Epithelial cell of esophagus (primary cell): ENCODE measurements at regions not wholly inside any gene's neighbourhood (a gene's known extent, or its start where the extent isn't known, plus 50 kb on each side); places are given as distances from the start of the nearest gene placed in this dataset.

Source experiments
- DNase-seq: peaks from one replicate; pipeline ENCODE4 v3.0.0; 2010; ENCODE audit warnings: low read depth
- H3K4me3 ChIP-seq: 2 replicates; pipeline ENCODE4 v1.5.1; 2011; ENCODE audit warnings: mild to moderate bottlenecking, low read length, control low read depth
- TF ChIP-seq, protein P1 (sequence below): IDR thresholded peaks from 2 replicates; pipeline ENCODE4 v1.5.1; 2011; ENCODE audit warnings: low read depth, mild to moderate bottlenecking, low read length, control low read depth, inconsistent platforms; ENCODE audit not compliant: insufficient read depth; ENCODE audit errors: missing control alignments

DNA sequence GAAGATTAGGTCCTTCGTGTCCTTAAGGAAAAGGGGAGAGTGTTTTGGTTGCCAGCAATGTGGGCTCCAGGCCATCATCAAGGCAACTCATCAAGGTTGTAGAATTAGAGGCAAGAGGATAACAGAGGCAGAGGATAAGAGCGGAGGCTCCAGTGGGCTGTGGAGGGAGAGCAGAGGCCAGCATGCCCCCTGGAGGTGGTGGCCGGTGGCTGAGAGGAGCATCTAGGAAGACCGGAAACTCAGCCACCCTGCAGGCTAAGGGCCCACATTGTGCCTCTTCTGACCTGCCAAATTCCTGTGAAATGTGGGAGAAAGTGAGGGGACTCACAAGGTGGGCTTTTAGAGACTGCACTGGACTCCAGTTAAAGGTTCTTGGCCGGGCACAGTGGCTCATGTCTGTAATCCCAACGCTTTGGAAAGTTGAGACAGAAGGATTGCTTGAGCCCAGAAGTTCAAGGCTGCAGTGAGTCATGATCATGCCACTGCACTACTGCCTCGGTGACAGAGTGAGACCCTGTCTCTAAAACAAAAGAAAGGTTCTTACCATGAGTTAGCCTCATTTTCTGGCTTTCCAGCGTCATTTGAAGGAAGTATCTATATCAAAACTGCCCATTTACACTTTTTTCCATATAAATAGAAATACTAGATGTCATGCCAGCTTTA, 62.7 kb upstream of the ADORA2B start:
- no peak for DNase-seq
- TF ChIP-seq, protein P1, sequence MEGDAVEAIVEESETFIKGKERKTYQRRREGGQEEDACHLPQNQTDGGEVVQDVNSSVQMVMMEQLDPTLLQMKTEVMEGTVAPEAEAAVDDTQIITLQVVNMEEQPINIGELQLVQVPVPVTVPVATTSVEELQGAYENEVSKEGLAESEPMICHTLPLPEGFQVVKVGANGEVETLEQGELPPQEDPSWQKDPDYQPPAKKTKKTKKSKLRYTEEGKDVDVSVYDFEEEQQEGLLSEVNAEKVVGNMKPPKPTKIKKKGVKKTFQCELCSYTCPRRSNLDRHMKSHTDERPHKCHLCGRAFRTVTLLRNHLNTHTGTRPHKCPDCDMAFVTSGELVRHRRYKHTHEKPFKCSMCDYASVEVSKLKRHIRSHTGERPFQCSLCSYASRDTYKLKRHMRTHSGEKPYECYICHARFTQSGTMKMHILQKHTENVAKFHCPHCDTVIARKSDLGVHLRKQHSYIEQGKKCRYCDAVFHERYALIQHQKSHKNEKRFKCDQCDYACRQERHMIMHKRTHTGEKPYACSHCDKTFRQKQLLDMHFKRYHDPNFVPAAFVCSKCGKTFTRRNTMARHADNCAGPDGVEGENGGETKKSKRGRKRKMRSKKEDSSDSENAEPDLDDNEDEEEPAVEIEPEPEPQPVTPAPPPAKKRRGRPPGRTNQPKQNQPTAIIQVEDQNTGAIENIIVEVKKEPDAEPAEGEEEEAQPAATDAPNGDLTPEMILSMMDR, result no peak
- no peak overlapping the region for H3K4me3 ChIP-seq

DNA sequence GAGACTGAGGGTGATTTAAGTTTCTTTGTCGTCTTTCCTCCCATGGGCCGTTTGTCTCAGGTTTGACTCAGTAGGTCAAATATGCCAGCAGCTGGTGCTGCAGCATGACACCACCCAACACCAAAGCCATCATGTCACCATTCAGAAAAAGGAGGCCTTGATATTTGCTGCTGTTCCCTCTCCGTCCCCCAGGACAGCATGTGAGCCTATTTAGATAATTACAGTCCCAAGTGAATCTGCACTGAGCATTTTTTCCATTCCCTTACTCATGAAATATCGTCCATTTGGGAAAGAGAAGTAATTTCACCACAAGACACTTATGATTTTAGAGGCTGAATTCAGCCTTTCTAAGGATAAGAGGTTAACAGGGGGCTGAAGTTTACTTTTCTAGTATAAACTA, 62.2 kb upstream of the ADORA2B start:
- H3K4me3 ChIP-seq, result no peak overlapping the region
- TF ChIP-seq, protein P1, result no peak
- DNase-seq, result no peak

DNA sequence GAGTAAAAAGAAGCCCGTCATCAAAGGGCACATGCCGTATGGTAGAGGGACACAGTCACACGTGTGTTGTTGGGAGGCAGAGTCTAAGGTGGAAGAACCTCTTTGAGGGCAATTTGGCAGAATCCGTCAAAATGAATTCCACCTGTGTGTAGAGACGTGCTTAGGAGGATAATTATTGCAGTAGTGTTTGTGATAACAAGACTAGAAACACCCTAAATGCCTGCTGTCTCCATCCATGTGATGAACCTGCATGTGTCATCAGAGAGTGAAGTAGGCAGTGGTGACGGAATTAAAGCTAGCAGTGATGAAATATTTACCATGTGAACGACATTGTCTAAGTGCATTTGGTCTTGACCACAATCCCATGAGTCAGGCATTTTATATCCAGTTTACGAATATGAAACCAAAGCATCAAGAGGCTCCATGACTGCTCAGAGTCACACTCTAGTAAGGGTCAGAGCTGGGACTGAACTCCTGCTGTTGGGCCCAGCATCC, 61.3 kb upstream of the ADORA2B start:
- TF ChIP-seq, protein P1, result no peak
- H3K4me3 ChIP-seq, result no peak overlapping the region
- DNase-seq, result peak; percentile 67

DNA sequence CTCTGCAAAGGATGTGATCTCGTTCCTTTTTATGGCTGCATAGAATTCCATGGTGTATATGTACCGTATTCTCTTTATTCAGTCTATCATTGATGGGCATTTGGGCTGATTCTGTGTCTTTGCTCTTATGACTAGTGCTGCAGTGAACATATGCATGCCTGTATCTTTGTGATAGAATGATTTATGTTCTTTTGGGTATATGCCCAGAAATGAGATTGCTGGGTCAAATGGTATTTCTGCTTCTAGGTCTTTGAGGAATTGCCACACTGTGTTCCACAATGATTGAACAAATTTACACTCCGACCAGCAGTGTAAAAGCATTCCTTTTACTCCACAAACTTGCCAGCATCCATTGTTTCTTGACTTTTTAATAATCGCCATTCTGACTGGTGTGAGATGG, 60.2 kb upstream of the ADORA2B start:
- TF ChIP-seq, protein P1, result no peak
- DNase-seq, result no peak
- no peak overlapping the region for H3K4me3 ChIP-seq

DNA sequence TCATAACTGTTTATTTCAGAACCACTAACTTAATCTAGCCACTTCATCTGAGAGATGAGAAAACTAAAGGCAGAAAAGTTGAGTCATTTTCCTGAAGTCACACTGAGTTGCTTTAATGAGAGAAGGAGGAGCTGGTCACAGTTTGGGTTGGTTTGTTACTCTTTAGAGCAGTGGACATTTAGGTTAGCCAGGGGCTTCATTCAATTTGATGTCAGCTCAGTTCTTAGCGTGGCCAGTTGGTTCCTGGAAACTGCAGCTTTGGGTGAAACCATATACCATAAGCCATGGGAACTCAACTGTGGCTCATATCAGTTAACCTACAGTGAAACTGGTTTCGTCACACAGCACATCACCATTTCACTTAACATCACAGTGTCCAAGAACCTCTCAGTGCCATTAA, 59.2 kb upstream of the ADORA2B start:
- no peak for DNase-seq
- TF ChIP-seq, protein P1, result no peak
- H3K4me3 ChIP-seq, result no peak overlapping the region

DNA sequence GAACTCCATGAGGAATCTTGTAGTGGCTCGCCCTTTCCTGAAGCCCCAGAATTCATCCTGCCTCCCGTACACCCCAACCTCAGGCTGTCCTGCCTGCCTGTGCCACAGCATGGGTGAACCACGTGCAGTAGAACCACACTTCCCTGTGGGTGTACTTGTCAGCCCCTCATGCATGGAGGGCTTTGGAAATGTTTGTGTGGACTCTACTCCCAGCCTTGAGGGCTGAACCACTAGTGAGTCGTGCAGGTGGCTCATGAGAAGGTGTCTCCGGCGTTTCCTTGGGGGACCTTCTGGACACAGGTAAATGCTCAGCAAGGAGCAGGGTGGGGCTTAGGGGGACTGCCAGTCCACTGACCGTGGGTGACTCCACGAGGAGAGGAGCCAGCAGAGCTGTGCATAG, 58.7 kb upstream of the ADORA2B start:
- no peak overlapping the region for H3K4me3 ChIP-seq
- DNase-seq, result no peak
- TF ChIP-seq, protein P1, result no peak

DNA sequence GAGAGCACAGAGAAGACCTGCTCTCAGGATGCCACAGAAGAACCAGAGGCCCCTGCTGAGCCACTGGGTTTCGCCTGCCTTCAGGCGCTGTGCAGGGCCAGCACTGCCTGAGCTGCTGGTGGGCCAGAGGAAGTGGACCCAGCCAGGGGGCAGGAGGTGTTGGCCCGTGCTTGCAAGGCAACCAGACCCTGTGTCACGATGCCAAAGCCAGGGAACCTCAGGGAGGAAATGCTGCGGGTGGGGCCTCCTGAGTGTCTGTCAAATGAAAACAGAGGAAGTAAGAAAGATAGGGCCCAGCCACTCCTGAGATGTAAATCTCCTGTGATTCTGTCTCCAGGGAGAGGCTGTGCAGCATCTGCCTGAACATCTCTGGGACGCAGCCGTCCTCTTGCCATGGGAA, 58.1 kb upstream of the ADORA2B start:
- DNase-seq, result no peak
- TF ChIP-seq, protein P1, result no peak
- no peak overlapping the region for H3K4me3 ChIP-seq
